ENCODE measurements at regions not wholly inside any gene's neighbourhood (a gene's known extent, or its start where the extent isn't known, plus 50 kb on each side); places are given as distances from the start of the nearest gene placed in this dataset. TPM values are rescaled to one million over a fixed set of nuclear protein-coding genes. Genes with fewer than 3 reads are reported as not detected.
"Not testable (repeated sequence)": the region's sequence is repeated elsewhere in the genome, so short reads cannot be mapped to it uniquely, and the experiment has no call there.

- intact Hi-C loops (cut with DNase I); ATAC-seq; DNase-seq (ENCODE audit: missing footprints): not testable (repeated sequence)
Observed at GRCh38 chr9:40868437-40868836, 260.0 kb downstream of the FOXD4L6 start.

Small RNA genes lying in the stretch of these regions (microRNA-seq; reads per million reads assigned to microRNA genes)
- not detected for gene MIR1299

All from Right ventricle myocardium inferior (tissue), 1 donor.